ENCODE measurements at regions not wholly inside any gene's neighbourhood (a gene's known extent, or its start where the extent isn't known, plus 50 kb on each side); places are given as distances from the start of the nearest gene placed in this dataset.

DNA sequence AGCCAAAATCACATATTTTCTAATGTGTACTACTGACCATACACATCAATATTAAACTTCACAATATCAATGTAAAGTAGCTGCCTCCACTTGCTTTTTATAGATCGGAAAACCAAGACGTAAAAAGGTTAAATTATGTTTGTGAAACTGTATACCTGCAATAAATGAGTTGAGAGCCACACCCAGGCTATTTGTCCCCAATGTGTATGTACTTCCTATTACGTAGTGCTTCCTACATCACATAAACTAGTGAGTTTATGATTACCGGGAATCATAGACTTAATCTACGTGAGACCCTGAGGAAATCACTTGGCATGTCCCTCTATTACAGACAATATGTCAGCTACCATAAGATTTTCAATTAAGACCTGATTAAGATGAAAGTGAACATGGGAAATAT, 903.4 kb downstream of the RAB28 start:
- Histone ChIP-seq H3K36me3 (ENCODE audit: control insufficient read depth in 2 of 2, insufficient read depth in 1 of 2, low read length in 2 of 2) (no peaks in the 10 kb centered on the region), H3K4me3 (ENCODE audit: low read depth, low read length) (no peak overlapping the region), H3K4me1 (ENCODE audit: control insufficient read depth, insufficient read depth, low read length) (no peaks in the 10 kb centered on the region), H3K27ac (ENCODE audit: extremely low read depth, low read depth, low read length) (no peak overlapping the region), H3K9me3 (ENCODE audit: control insufficient read depth, insufficient read depth, low read depth, low read length) (no peaks in the 10 kb centered on the region)
- POLR2A ChIA-PET = no interaction called here
- CTCF ChIA-PET = interaction anchor here (1.7 kb wide), 1 partner anchor 18 kb away, joined by 3 read pairs; no protein-coding TSS in a partner anchor
- no peak for TF ChIP-seq ZXDB (tag by site-specific recombination; IDR thresholded peaks at IDR 0.05)
- no peak for TF ChIP-seq ZEB2 (tag by site-specific recombination; IDR thresholded peaks at IDR 0.05)
- TF ChIP-seq ZNF585B (tag by site-specific recombination; IDR thresholded peaks at IDR 0.05) = no peak
- TF ChIP-seq BCL11A (tag by site-specific recombination; IDR thresholded peaks at IDR 0.05; ENCODE audit: low read depth) = no peak
- TF ChIP-seq ZNF426 (tag by site-specific recombination; IDR thresholded peaks at IDR 0.05) = no peak
- TF ChIP-seq ZNF184 (tag by site-specific recombination; IDR thresholded peaks at IDR 0.05) = no peak
- TF ChIP-seq, protein P1, sequence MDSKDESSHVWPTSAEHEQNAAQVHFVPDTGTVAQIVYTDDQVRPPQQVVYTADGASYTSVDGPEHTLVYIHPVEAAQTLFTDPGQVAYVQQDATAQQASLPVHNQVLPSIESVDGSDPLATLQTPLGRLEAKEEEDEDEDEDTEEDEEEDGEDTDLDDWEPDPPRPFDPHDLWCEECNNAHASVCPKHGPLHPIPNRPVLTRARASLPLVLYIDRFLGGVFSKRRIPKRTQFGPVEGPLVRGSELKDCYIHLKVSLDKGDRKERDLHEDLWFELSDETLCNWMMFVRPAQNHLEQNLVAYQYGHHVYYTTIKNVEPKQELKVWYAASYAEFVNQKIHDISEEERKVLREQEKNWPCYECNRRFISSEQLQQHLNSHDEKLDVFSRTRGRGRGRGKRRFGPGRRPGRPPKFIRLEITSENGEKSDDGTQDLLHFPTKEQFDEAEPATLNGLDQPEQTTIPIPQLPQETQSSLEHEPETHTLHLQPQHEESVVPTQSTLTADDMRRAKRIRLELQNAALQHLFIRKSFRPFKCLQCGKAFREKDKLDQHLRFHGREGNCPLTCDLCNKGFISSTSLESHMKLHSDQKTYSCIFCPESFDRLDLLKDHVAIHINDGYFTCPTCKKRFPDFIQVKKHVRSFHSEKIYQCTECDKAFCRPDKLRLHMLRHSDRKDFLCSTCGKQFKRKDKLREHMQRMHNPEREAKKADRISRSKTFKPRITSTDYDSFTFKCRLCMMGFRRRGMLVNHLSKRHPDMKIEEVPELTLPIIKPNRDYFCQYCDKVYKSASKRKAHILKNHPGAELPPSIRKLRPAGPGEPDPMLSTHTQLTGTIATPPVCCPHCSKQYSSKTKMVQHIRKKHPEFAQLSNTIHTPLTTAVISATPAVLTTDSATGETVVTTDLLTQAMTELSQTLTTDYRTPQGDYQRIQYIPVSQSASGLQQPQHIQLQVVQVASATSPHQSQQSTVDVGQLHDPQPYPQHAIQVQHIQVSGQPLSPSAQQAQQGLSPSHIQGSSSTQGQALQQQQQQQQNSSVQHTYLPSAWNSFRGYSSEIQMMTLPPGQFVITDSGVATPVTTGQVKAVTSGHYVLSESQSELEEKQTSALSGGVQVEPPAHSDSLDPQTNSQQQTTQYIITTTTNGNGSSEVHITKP (tag by site-specific recombination; IDR thresholded peaks at IDR 0.05) = no peak
- TF ChIP-seq, protein P2, sequence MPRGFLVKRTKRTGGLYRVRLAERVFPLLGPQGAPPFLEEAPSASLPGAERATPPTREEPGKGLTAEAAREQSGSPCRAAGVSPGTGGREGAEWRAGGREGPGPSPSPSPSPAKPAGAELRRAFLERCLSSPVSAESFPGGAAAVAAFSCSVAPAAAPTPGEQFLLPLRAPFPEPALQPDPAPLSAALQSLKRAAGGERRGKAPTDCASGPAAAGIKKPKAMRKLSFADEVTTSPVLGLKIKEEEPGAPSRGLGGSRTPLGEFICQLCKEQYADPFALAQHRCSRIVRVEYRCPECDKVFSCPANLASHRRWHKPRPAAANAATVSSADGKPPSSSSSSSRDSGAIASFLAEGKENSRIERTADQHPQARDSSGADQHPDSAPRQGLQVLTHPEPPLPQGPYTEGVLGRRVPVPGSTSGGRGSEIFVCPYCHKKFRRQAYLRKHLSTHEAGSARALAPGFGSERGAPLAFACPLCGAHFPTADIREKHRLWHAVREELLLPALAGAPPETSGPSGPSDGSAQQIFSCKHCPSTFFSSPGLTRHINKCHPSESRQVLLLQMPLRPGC (tag by site-specific recombination; IDR thresholded peaks at IDR 0.05) = no peak
- TF ChIP-seq, protein P3, sequence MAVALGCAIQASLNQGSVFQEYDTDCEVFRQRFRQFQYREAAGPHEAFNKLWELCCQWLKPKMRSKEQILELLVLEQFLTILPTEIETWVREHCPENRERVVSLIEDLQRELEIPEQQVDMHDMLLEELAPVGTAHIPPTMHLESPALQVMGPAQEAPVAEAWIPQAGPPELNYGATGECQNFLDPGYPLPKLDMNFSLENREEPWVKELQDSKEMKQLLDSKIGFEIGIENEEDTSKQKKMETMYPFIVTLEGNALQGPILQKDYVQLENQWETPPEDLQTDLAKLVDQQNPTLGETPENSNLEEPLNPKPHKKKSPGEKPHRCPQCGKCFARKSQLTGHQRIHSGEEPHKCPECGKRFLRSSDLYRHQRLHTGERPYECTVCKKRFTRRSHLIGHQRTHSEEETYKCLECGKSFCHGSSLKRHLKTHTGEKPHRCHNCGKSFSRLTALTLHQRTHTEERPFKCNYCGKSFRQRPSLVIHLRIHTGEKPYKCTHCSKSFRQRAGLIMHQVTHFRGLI (tag by site-specific recombination; IDR thresholded peaks at IDR 0.05) = no peak
- no peak for TF ChIP-seq ZNF529 (tag by site-specific recombination; IDR thresholded peaks at IDR 0.05; ENCODE audit: insufficient replicate concordance)
- no peak for TF ChIP-seq ZNF626 (tag by site-specific recombination; IDR thresholded peaks at IDR 0.05)
- TF ChIP-seq ZNF311 (tag by site-specific recombination; IDR thresholded peaks at IDR 0.05; ENCODE audit: borderline replicate concordance) = no peak
- TF ChIP-seq ZSCAN23 (tag by site-specific recombination; IDR thresholded peaks at IDR 0.05) = no peak
- TF ChIP-seq, protein P4, sequence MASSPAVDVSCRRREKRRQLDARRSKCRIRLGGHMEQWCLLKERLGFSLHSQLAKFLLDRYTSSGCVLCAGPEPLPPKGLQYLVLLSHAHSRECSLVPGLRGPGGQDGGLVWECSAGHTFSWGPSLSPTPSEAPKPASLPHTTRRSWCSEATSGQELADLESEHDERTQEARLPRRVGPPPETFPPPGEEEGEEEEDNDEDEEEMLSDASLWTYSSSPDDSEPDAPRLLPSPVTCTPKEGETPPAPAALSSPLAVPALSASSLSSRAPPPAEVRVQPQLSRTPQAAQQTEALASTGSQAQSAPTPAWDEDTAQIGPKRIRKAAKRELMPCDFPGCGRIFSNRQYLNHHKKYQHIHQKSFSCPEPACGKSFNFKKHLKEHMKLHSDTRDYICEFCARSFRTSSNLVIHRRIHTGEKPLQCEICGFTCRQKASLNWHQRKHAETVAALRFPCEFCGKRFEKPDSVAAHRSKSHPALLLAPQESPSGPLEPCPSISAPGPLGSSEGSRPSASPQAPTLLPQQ (tag by site-specific recombination; IDR thresholded peaks at IDR 0.05) = no peak
- TF ChIP-seq, protein P5, sequence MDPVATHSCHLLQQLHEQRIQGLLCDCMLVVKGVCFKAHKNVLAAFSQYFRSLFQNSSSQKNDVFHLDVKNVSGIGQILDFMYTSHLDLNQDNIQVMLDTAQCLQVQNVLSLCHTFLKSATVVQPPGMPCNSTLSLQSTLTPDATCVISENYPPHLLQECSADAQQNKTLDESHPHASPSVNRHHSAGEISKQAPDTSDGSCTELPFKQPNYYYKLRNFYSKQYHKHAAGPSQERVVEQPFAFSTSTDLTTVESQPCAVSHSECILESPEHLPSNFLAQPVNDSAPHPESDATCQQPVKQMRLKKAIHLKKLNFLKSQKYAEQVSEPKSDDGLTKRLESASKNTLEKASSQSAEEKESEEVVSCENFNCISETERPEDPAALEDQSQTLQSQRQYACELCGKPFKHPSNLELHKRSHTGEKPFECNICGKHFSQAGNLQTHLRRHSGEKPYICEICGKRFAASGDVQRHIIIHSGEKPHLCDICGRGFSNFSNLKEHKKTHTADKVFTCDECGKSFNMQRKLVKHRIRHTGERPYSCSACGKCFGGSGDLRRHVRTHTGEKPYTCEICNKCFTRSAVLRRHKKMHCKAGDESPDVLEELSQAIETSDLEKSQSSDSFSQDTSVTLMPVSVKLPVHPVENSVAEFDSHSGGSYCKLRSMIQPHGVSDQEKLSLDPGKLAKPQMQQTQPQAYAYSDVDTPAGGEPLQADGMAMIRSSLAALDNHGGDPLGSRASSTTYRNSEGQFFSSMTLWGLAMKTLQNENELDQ (tag by site-specific recombination; IDR thresholded peaks at IDR 0.05; ENCODE audit: low read depth) = no peak
- TF ChIP-seq, protein P6, sequence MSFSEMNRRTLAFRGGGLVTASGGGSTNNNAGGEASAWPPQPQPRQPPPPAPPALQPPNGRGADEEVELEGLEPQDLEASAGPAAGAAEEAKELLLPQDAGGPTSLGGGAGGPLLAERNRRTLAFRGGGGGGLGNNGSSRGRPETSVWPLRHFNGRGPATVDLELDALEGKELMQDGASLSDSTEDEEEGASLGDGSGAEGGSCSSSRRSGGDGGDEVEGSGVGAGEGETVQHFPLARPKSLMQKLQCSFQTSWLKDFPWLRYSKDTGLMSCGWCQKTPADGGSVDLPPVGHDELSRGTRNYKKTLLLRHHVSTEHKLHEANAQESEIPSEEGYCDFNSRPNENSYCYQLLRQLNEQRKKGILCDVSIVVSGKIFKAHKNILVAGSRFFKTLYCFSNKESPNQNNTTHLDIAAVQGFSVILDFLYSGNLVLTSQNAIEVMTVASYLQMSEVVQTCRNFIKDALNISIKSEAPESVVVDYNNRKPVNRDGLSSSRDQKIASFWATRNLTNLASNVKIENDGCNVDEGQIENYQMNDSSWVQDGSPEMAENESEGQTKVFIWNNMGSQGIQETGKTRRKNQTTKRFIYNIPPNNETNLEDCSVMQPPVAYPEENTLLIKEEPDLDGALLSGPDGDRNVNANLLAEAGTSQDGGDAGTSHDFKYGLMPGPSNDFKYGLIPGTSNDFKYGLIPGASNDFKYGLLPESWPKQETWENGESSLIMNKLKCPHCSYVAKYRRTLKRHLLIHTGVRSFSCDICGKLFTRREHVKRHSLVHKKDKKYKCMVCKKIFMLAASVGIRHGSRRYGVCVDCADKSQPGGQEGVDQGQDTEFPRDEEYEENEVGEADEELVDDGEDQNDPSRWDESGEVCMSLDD (tag by site-specific recombination; IDR thresholded peaks at IDR 0.05) = no peak
- no peak for TF ChIP-seq ZFHX2 (tag by site-specific recombination; conservative IDR thresholded peaks at IDR 0.05)
- TF ChIP-seq ZNF175 (tag by site-specific recombination; IDR thresholded peaks at IDR 0.05) = no peak
- no peak for TF ChIP-seq ZNF398 (tag by site-specific recombination; IDR thresholded peaks at IDR 0.05)
- no peak for TF ChIP-seq ZBTB6 (tag by site-specific recombination; IDR thresholded peaks at IDR 0.05)
